ENCODE measurements at regions not wholly inside any gene's neighbourhood (a gene's known extent, or its start where the extent isn't known, plus 50 kb on each side); places are given as distances from the start of the nearest gene placed in this dataset.

- TF ChIP-seq, protein P1, sequence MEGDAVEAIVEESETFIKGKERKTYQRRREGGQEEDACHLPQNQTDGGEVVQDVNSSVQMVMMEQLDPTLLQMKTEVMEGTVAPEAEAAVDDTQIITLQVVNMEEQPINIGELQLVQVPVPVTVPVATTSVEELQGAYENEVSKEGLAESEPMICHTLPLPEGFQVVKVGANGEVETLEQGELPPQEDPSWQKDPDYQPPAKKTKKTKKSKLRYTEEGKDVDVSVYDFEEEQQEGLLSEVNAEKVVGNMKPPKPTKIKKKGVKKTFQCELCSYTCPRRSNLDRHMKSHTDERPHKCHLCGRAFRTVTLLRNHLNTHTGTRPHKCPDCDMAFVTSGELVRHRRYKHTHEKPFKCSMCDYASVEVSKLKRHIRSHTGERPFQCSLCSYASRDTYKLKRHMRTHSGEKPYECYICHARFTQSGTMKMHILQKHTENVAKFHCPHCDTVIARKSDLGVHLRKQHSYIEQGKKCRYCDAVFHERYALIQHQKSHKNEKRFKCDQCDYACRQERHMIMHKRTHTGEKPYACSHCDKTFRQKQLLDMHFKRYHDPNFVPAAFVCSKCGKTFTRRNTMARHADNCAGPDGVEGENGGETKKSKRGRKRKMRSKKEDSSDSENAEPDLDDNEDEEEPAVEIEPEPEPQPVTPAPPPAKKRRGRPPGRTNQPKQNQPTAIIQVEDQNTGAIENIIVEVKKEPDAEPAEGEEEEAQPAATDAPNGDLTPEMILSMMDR (IDR thresholded peaks at IDR 0.05), result no peak
- no peaks in the 10 kb centered on the region for H3K36me3 Mint-ChIP-seq (ENCODE audit: low read depth)
Measured at GRCh38 chr12:17214929-17215328, 609.0 kb upstream of the LMO3 start.

GRCh38 chr12:17206553-17206952 is 600.6 kb upstream of the LMO3 start:
- no peak for DNase-seq (ENCODE audit: low spot score)
- no peaks in the 10 kb centered on the region for H3K36me3 Mint-ChIP-seq (ENCODE audit: low read depth)
- no peak overlapping the region for H3K4me3 Mint-ChIP-seq (ENCODE audit: unreplicated experiment)
- no peaks in the 10 kb centered on the region for H3K4me1 Mint-ChIP-seq (ENCODE audit: low read depth)
- H3K9me3 Mint-ChIP-seq (ENCODE audit: low read depth), result peaks cover 3% of the 10 kb centered on the region
- TF ChIP-seq, protein P1 (IDR thresholded peaks at IDR 0.05), result no peak
- no peaks in the 10 kb centered on the region for H3K27me3 Mint-ChIP-seq (ENCODE audit: low read depth)
- no peak overlapping the region for H3K27ac Mint-ChIP-seq (ENCODE audit: unreplicated experiment)

More at GRCh38 chr12:17214929-17215328, 609.0 kb upstream of the LMO3 start:
- DNase-seq (ENCODE audit: low spot score), result no peak
- no peak overlapping the region for H3K27ac Mint-ChIP-seq (ENCODE audit: unreplicated experiment)
- H3K27me3 Mint-ChIP-seq (ENCODE audit: low read depth), result no peaks in the 10 kb centered on the region
- no peaks in the 10 kb centered on the region for H3K9me3 Mint-ChIP-seq (ENCODE audit: low read depth)
- H3K4me3 Mint-ChIP-seq (ENCODE audit: unreplicated experiment), result no peak overlapping the region
- no peaks in the 10 kb centered on the region for H3K4me1 Mint-ChIP-seq (ENCODE audit: low read depth)

- no peak for DNase-seq (ENCODE audit: low spot score)
- H3K4me3 Mint-ChIP-seq (ENCODE audit: unreplicated experiment), result no peak overlapping the region
- no peaks in the 10 kb centered on the region for H3K27me3 Mint-ChIP-seq (ENCODE audit: low read depth)
- H3K9me3 Mint-ChIP-seq (ENCODE audit: low read depth), result peaks cover 6% of the 10 kb centered on the region
- TF ChIP-seq, protein P1 (IDR thresholded peaks at IDR 0.05), result no peak
- no peaks in the 10 kb centered on the region for H3K4me1 Mint-ChIP-seq (ENCODE audit: low read depth)
- no peak overlapping the region for H3K27ac Mint-ChIP-seq (ENCODE audit: unreplicated experiment)
- H3K36me3 Mint-ChIP-seq (ENCODE audit: low read depth), result no peaks in the 10 kb centered on the region
Measured at GRCh38 chr12:17204289-17205054, 598.5 kb upstream of the LMO3 start.

DNA sequence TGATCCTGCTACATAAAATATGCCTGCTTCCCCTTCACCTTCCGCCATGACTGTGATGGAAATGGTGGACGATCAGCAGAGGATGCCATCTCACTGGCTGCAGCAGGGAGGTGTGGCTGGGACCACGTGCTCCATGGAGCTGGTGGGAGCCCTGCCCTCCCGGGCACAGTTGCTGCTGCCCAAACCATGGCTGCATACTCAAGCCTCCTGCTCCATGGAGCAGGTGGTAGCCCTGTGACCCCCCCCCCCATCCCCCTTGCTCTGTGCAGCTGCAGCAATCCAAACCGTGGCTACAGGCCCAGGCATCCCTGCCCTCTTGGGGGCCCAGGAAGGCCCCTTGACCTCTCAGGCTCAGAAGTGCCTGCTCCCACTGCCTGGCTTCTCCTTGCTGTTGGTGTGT is 597.5 kb upstream of the LMO3 start:
- Mint-ChIP-seq H3K4me3 (ENCODE audit: unreplicated experiment) (no peak overlapping the region), H3K27ac (ENCODE audit: unreplicated experiment) (no peak overlapping the region), H3K36me3 (ENCODE audit: low read depth) (no peaks in the 10 kb centered on the region), H3K27me3 (ENCODE audit: low read depth) (no peaks in the 10 kb centered on the region), H3K4me1 (ENCODE audit: low read depth) (no peaks in the 10 kb centered on the region), H3K9me3 (ENCODE audit: low read depth) (peaks cover 3% of the 10 kb centered on the region)
- TF ChIP-seq, protein P1 (IDR thresholded peaks at IDR 0.05), result no peak
- no peak for DNase-seq (ENCODE audit: low spot score)

DNA sequence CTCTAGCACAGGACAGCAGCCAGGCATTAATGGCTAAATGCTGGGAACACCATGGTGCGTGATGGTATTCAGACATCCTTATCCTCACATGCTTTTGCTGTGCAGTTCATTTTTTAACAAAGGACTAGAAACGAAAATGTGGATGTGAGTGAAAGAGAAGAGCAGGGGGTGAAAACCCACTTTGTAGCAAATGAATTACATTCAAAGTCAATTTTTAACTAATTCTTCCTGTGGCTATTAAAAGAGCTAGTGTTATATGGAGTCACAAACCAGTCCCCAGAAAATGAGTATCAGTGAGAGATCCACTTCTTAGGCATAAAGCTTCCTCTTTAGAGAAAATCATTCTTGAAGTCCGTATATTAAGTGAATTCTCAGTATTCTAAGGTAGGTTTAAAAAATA is 592.0 kb upstream of the LMO3 start:
- H3K9me3 Mint-ChIP-seq (ENCODE audit: low read depth), result peaks cover 3% of the 10 kb centered on the region

More for the DNA sequence above, 592.0 kb upstream of the LMO3 start:
- TF ChIP-seq, protein P1 (IDR thresholded peaks at IDR 0.05), result no peak
- no peaks in the 10 kb centered on the region for H3K36me3 Mint-ChIP-seq (ENCODE audit: low read depth)
- peaks cover 2% of the 10 kb centered on the region for H3K27me3 Mint-ChIP-seq (ENCODE audit: low read depth)
- no peak overlapping the region for H3K27ac Mint-ChIP-seq (ENCODE audit: unreplicated experiment)
- no peak for DNase-seq (ENCODE audit: low spot score)
- H3K4me1 Mint-ChIP-seq (ENCODE audit: low read depth), result no peaks in the 10 kb centered on the region
- H3K4me3 Mint-ChIP-seq (ENCODE audit: unreplicated experiment), result no peak overlapping the region
